Adrenal gland (tissue), 5 donors: ENCODE measurements at regions not wholly inside any gene's neighbourhood (a gene's known extent, or its start where the extent isn't known, plus 50 kb on each side); places are given as distances from the start of the nearest gene placed in this dataset.
"Not testable (repeated sequence)": the region's sequence is repeated elsewhere in the genome, so short reads cannot be mapped to it uniquely, and the experiment has no call there.

Source experiments
- CTCF ChIP-seq, 6 experiments: fragments of 450-650 bp in 4 of 6; fragments of 200-600 bp in 2 of 6; sonication (generic) in 1 of 6; IDR thresholded peaks; 1 replicate in 5 of 6; 2 replicates in 1 of 6; pipeline versions ENCODE4 v1.5.1 to v1.8.0; 2016 to 2021; ENCODE audit warnings: antibody characterized with exemption in 6 of 6, mild to moderate bottlenecking in 2 of 6, moderate library complexity in 1 of 6
- POLR2A ChIP-seq, 2 donors: fragments of 450-650 bp; IDR thresholded peaks; one replicate each; pipeline ENCODE4 v1.6.1; 2017; ENCODE audit warnings: antibody characterized with exemption in 2 of 2, mild to moderate bottlenecking in 2 of 2, moderate library complexity in 1 of 2
- donor health status: DM: no; HTN: no; CAD: no.

- TF ChIP-seq CTCF, POLR2A (IDR thresholded peaks at IDR 0.05): not testable (repeated sequence)
Observed at GRCh38 chr2:55799624-55800023, 106.0 kb upstream of the PNPT1 start.
